Activated naive CD8-positive, alpha-beta T cell treated with anti-CD3 and anti-CD28 coated beads for 36 hours (primary cell): ENCODE measurements at regions not wholly inside any gene's neighbourhood (a gene's known extent, or its start where the extent isn't known, plus 50 kb on each side); places are given as distances from the start of the nearest gene placed in this dataset.
"Not testable (repeated sequence)": the region's sequence is repeated elsewhere in the genome, so short reads cannot be mapped to it uniquely, and the experiment has no call there.

ENCODE experiments used
- DNase-seq: peaks from one replicate; pipeline ENCODE4 v3.0.0; 2021
- H3K27ac Mint-ChIP-seq: one replicate; pipeline ENCODE4 v1.8.0; 2022; ENCODE audit warnings: mild to moderate bottlenecking, moderate library complexity, mixed read lengths
- H3K27me3 Mint-ChIP-seq: one replicate; pipeline ENCODE4 v1.8.0; 2022; ENCODE audit warnings: mild to moderate bottlenecking, mixed read lengths
- H3K36me3 Mint-ChIP-seq: one replicate; pipeline ENCODE4 v1.8.0; 2021; ENCODE audit warnings: mild to moderate bottlenecking, mixed read lengths
- H3K4me1 Mint-ChIP-seq: one replicate; pipeline ENCODE4 v1.8.0; 2021; ENCODE audit warnings: mixed read lengths
- H3K4me3 Mint-ChIP-seq: one replicate; pipeline ENCODE4 v1.8.0; 2022; ENCODE audit warnings: mild to moderate bottlenecking, moderate library complexity, mixed read lengths
- H3K9me3 Mint-ChIP-seq: one replicate; pipeline ENCODE4 v1.8.0; 2022; ENCODE audit warnings: mixed read lengths

GRCh38 chr12:90562671-90563070 is 392.3 kb downstream of the CCER1 start:
- Mint-ChIP-seq H3K4me3 (no peak overlapping the region), H3K4me1 (no peaks in the 10 kb centered on the region), H3K27me3 (peaks cover 5% of the 10 kb centered on the region), H3K36me3 (no peaks in the 10 kb centered on the region), H3K9me3 (peaks cover 5% of the 10 kb centered on the region), H3K27ac (no peak overlapping the region)
- no peak for DNase-seq

- Mint-ChIP-seq H3K27ac (no peak overlapping the region), H3K4me3 (no peak overlapping the region), H3K27me3 (no peaks in the 10 kb centered on the region), H3K36me3 (no peaks in the 10 kb centered on the region), H3K4me1 (no peaks in the 10 kb centered on the region), H3K9me3 (no peaks in the 10 kb centered on the region)
- DNase-seq, result no peak
Observed at GRCh38 chr12:90548595-90548994, 406.4 kb downstream of the CCER1 start.

GRCh38 chr12:90546511-90546910 is 408.5 kb downstream of the CCER1 start:
- no peak overlapping the region for H3K27ac Mint-ChIP-seq
- no peaks in the 10 kb centered on the region for H3K27me3 Mint-ChIP-seq
- H3K9me3 Mint-ChIP-seq, result no peaks in the 10 kb centered on the region
- no peak for DNase-seq
- no peaks in the 10 kb centered on the region for H3K36me3 Mint-ChIP-seq
- no peak overlapping the region for H3K4me3 Mint-ChIP-seq
- no peaks in the 10 kb centered on the region for H3K4me1 Mint-ChIP-seq

GRCh38 chr12:90543841-90544240 is 411.1 kb downstream of the CCER1 start:
- Mint-ChIP-seq H3K27me3 (no peaks in the 10 kb centered on the region), H3K4me3 (no peak overlapping the region), H3K9me3 (no peaks in the 10 kb centered on the region), H3K27ac (no peak overlapping the region), H3K36me3 (no peaks in the 10 kb centered on the region), H3K4me1 (no peaks in the 10 kb centered on the region)
- no peak for DNase-seq

GRCh38 chr12:90543374-90543773 is 411.6 kb downstream of the CCER1 start:
- Mint-ChIP-seq H3K4me1 (no peaks in the 10 kb centered on the region), H3K4me3 (no peak overlapping the region), H3K9me3 (no peaks in the 10 kb centered on the region), H3K27ac (no peak overlapping the region), H3K36me3 (no peaks in the 10 kb centered on the region), H3K27me3 (no peaks in the 10 kb centered on the region)
- DNase-seq, result no peak

GRCh38 chr12:90542852-90543251 is 412.1 kb downstream of the CCER1 start:
- H3K4me1 Mint-ChIP-seq, H3K27ac Mint-ChIP-seq, H3K4me3 Mint-ChIP-seq, H3K27me3 Mint-ChIP-seq, H3K9me3 Mint-ChIP-seq, DNase-seq, H3K36me3 Mint-ChIP-seq: not testable (repeated sequence)

- H3K27ac Mint-ChIP-seq, H3K4me3 Mint-ChIP-seq, H3K27me3 Mint-ChIP-seq, DNase-seq, H3K4me1 Mint-ChIP-seq, H3K9me3 Mint-ChIP-seq, H3K36me3 Mint-ChIP-seq: not testable (repeated sequence)
Observed at GRCh38 chr12:90533828-90534227, 421.1 kb downstream of the CCER1 start.

- H3K4me3 Mint-ChIP-seq, result no peak overlapping the region
- DNase-seq, result no peak
- no peak overlapping the region for H3K27ac Mint-ChIP-seq
- no peaks in the 10 kb centered on the region for H3K36me3 Mint-ChIP-seq
- no peaks in the 10 kb centered on the region for H3K27me3 Mint-ChIP-seq
- H3K4me1 Mint-ChIP-seq, result peaks cover 6% of the 10 kb centered on the region
- H3K9me3 Mint-ChIP-seq, result no peaks in the 10 kb centered on the region
Observed at GRCh38 chr12:90520002-90520734, 434.8 kb downstream of the CCER1 start.

- Mint-ChIP-seq H3K27ac (no peak overlapping the region), H3K4me1 (peaks cover 6% of the 10 kb centered on the region), H3K27me3 (peaks cover 3% of the 10 kb centered on the region), H3K4me3 (no peak overlapping the region), H3K36me3 (no peaks in the 10 kb centered on the region), H3K9me3 (no peaks in the 10 kb centered on the region)
- DNase-seq, result no peak
Observed at GRCh38 chr12:90519285-90519684, 435.7 kb downstream of the CCER1 start.

- H3K27ac Mint-ChIP-seq, result no peak overlapping the region
Observed at GRCh38 chr12:90515199-90516175, 439.5 kb downstream of the CCER1 start.

GRCh38 chr12:90514325-90514724 is 440.7 kb downstream of the CCER1 start:
- H3K27ac Mint-ChIP-seq, result no peak overlapping the region
- H3K4me3 Mint-ChIP-seq, result no peak overlapping the region
- DNase-seq, result no peak
- H3K4me1 Mint-ChIP-seq, result peaks cover 6% of the 10 kb centered on the region
- H3K36me3 Mint-ChIP-seq, result no peaks in the 10 kb centered on the region
- H3K9me3 Mint-ChIP-seq, result no peaks in the 10 kb centered on the region
- H3K27me3 Mint-ChIP-seq, result peaks cover 11% of the 10 kb centered on the region

More at GRCh38 chr12:90515199-90516175, 439.5 kb downstream of the CCER1 start:
- Mint-ChIP-seq H3K36me3 (no peaks in the 10 kb centered on the region), H3K4me3 (no peak overlapping the region), H3K4me1 (peaks cover 6% of the 10 kb centered on the region), H3K9me3 (no peaks in the 10 kb centered on the region), H3K27me3 (peaks cover 11% of the 10 kb centered on the region)
- DNase-seq, result no peak

- H3K27ac Mint-ChIP-seq, result no peak overlapping the region
- H3K4me3 Mint-ChIP-seq, result no peak overlapping the region
- DNase-seq, result no peak
- H3K27me3 Mint-ChIP-seq, result peaks cover 11% of the 10 kb centered on the region
- H3K9me3 Mint-ChIP-seq, result no peaks in the 10 kb centered on the region
- no peaks in the 10 kb centered on the region for H3K36me3 Mint-ChIP-seq
- peaks cover 6% of the 10 kb centered on the region for H3K4me1 Mint-ChIP-seq
Observed at GRCh38 chr12:90512518-90512917, 442.5 kb downstream of the CCER1 start.

- Mint-ChIP-seq H3K27me3 (peaks cover 11% of the 10 kb centered on the region), H3K36me3 (no peaks in the 10 kb centered on the region), H3K4me3 (no peak overlapping the region), H3K9me3 (no peaks in the 10 kb centered on the region), H3K27ac (no peak overlapping the region), H3K4me1 (peaks cover 6% of the 10 kb centered on the region)
- DNase-seq, result no peak
Observed at GRCh38 chr12:90510948-90511347, 444.0 kb downstream of the CCER1 start.

GRCh38 chr12:90504806-90505205 is 450.2 kb downstream of the CCER1 start:
- Mint-ChIP-seq H3K27me3 (no peaks in the 10 kb centered on the region), H3K4me1 (no peaks in the 10 kb centered on the region)

GRCh38 chr12:90502070-90502469 is 452.9 kb downstream of the CCER1 start:
- H3K9me3 Mint-ChIP-seq, result peaks cover under 1% of the 10 kb centered on the region
- DNase-seq, result no peak
- H3K27ac Mint-ChIP-seq, result no peak overlapping the region
- no peak overlapping the region for H3K4me3 Mint-ChIP-seq
- no peaks in the 10 kb centered on the region for H3K4me1 Mint-ChIP-seq
- H3K36me3 Mint-ChIP-seq, result no peaks in the 10 kb centered on the region
- H3K27me3 Mint-ChIP-seq, result no peaks in the 10 kb centered on the region

More at GRCh38 chr12:90504806-90505205, 450.2 kb downstream of the CCER1 start:
- no peaks in the 10 kb centered on the region for H3K9me3 Mint-ChIP-seq
- no peaks in the 10 kb centered on the region for H3K36me3 Mint-ChIP-seq
- H3K4me3 Mint-ChIP-seq, result no peak overlapping the region
- no peak overlapping the region for H3K27ac Mint-ChIP-seq
- DNase-seq, result no peak
